ENCODE measurements at regions not wholly inside any gene's neighbourhood (a gene's known extent, or its start where the extent isn't known, plus 50 kb on each side); places are given as distances from the start of the nearest gene placed in this dataset.

- Histone ChIP-seq H3K4me1 (no peaks in the 10 kb centered on the region), H3K27ac (no peak overlapping the region), H3K36me3 (ENCODE audit: low read depth, missing control alignments) (no peaks in the 10 kb centered on the region), H3K9me3 (no peaks in the 10 kb centered on the region), H3K4me3 (no peak overlapping the region), H3K27me3 (no peaks in the 10 kb centered on the region)
- intact Hi-C loops (cut with DNase I; ENCODE audit: low total_unique reads), result no loop called here
- 75 to 79% methylated on average over 6 to 15 of the region's 15 CpGs for WGBS, 2 donors
- DNase-seq, result no peak
- TF ChIP-seq POLR2A (IDR thresholded peaks at IDR 0.05) (no peak), CTCF (IDR thresholded peaks at IDR 0.05) (no peak)
Measured at GRCh38 chr5:133825631-133826289, 142.7 kb downstream of the C5orf15 start.

- H3K27me3 ChIP-seq, result no peaks in the 10 kb centered on the region
- intact Hi-C loops (cut with DNase I; ENCODE audit: low total_unique reads), result no loop called here
- no peak for DNase-seq
- H3K27ac ChIP-seq, result no peak overlapping the region
- TF ChIP-seq POLR2A (IDR thresholded peaks at IDR 0.05), result no peak
- TF ChIP-seq CTCF (IDR thresholded peaks at IDR 0.05), result no peak
- H3K4me1 ChIP-seq, result peaks cover 10% of the 10 kb centered on the region
- 77 to 79% methylated on average over 6 of the region's 6 CpGs for WGBS, 2 donors
- no peak overlapping the region for H3K4me3 ChIP-seq
- H3K36me3 ChIP-seq (ENCODE audit: low read depth, missing control alignments), result no peaks in the 10 kb centered on the region
- H3K9me3 ChIP-seq, result no peaks in the 10 kb centered on the region
Measured at GRCh38 chr5:133824661-133825254, 143.7 kb downstream of the C5orf15 start.

GRCh38 chr5:133821889-133822288 is 146.5 kb downstream of the C5orf15 start:
- Histone ChIP-seq H3K36me3 (ENCODE audit: low read depth, missing control alignments) (no peaks in the 10 kb centered on the region), H3K4me1 (peaks cover 24% of the 10 kb centered on the region), H3K27me3 (no peaks in the 10 kb centered on the region), H3K4me3 (no peak overlapping the region), H3K27ac (no peak overlapping the region), H3K9me3 (no peaks in the 10 kb centered on the region)
- intact Hi-C loops (cut with DNase I; ENCODE audit: low total_unique reads), result no loop called here
- no peak for DNase-seq
- TF ChIP-seq POLR2A (IDR thresholded peaks at IDR 0.05), result no peak
- TF ChIP-seq CTCF (IDR thresholded peaks at IDR 0.05), result no peak
- WGBS, 2 donors, result 67 to 73% methylated on average over 3 of the region's 3 CpGs

- intact Hi-C loops (cut with DNase I; ENCODE audit: low total_unique reads), result no loop called here
- DNase-seq, result no peak
- Histone ChIP-seq H3K9me3 (no peaks in the 10 kb centered on the region), H3K27me3 (no peaks in the 10 kb centered on the region), H3K4me1 (peaks cover 24% of the 10 kb centered on the region), H3K36me3 (ENCODE audit: low read depth, missing control alignments) (no peaks in the 10 kb centered on the region), H3K27ac (no peak overlapping the region), H3K4me3 (no peak overlapping the region)
- no peak for TF ChIP-seq CTCF (IDR thresholded peaks at IDR 0.05)
- no peak for TF ChIP-seq POLR2A (IDR thresholded peaks at IDR 0.05)
- WGBS, 2 donors, result 80 to 81% methylated on average over 2 of the region's 2 CpGs
Measured at GRCh38 chr5:133821311-133821741, 147.1 kb downstream of the C5orf15 start.

GRCh38 chr5:133820507-133820906 is 147.9 kb downstream of the C5orf15 start:
- intact Hi-C loops (cut with DNase I; ENCODE audit: low total_unique reads), result no loop called here
- Histone ChIP-seq H3K4me1 (peaks cover 24% of the 10 kb centered on the region), H3K9me3 (no peaks in the 10 kb centered on the region), H3K36me3 (ENCODE audit: low read depth, missing control alignments) (no peaks in the 10 kb centered on the region), H3K27me3 (no peaks in the 10 kb centered on the region), H3K27ac (peak overlapping the region in 1 of 2 donors; percentile 41), H3K4me3 (no peak overlapping the region)
- TF ChIP-seq POLR2A (IDR thresholded peaks at IDR 0.05), result no peak
- no peak for TF ChIP-seq CTCF (IDR thresholded peaks at IDR 0.05)
- DNase-seq, result peak; percentile 46
- WGBS, 2 donors, result 44 to 54% methylated on average over 3 of the region's 3 CpGs

Measured in testis (tissue), 2 donors.